ENCODE measurements at regions not wholly inside any gene's neighbourhood (a gene's known extent, or its start where the extent isn't known, plus 50 kb on each side); places are given as distances from the start of the nearest gene placed in this dataset.

GRCh38 chr2:105617631-105618350 lies 126.9 kb upstream of the NCK2 start:
- peak; percentile 81 for DNase-seq

GRCh38 chr2:105615305-105615704 lies 129.4 kb upstream of the NCK2 start:
- no peak for DNase-seq

- no peak for DNase-seq
Measured at GRCh38 chr2:105611811-105612424, 132.8 kb upstream of the NCK2 start.

DNA sequence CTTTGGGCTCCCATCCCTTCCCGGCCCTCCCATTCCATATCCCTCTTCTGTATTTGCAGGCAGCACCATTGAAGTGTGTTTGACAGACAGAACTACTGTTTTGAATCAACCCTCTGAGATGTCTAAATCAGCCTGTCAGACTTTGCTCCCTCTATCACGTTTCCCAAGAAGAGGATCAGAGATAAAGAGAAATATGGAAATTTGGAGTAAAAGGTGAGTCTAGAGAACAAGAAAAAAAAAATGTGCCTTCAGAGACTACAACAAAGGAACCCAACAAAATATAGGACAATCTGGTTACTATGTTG lies 133.4 kb upstream of the NCK2 start:
- no peak for DNase-seq

DNA sequence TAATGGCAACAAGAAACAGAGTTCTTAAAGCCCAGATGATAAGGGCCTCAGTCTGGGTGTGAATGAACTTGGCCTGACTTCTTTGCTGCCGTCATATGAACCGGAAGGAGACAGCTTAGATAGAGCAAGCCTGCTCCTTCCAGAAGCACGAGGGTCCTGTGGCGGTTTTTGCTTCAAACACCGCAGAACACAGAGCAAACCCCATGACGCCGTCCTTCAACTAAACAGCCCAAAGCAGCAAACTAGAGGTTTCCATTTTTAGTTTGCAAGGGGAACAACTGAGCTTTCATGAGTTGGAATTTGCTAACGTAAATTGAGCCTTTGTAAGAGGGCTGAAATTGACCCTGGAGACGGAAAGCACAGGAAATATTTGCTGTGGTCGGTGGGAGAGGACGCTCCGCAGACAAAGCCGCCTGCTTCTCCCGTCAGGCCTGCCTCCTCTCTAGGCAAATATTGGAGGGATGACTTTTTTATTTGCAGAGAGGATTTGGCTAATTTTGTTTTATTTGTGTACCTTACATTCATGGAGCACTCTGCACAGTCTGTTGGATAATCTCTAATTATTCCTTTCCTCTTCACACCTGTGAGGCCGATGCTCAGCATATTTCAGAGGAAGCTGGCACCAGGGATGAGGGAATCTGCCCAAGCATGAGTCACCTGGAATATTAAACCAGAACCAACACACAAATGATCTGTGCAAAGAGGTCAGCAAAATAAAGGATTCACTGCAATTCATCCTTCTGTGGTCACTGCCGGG lies 134.0 kb upstream of the NCK2 start:
- peak; percentile 26 for DNase-seq

GRCh38 chr2:105609746-105610402 lies 134.8 kb upstream of the NCK2 start:
- no peak for DNase-seq

GRCh38 chr2:105607920-105608504 lies 136.7 kb upstream of the NCK2 start:
- no peak for DNase-seq

GRCh38 chr2:105606081-105606480 lies 138.6 kb upstream of the NCK2 start:
- no peak for DNase-seq

DNA sequence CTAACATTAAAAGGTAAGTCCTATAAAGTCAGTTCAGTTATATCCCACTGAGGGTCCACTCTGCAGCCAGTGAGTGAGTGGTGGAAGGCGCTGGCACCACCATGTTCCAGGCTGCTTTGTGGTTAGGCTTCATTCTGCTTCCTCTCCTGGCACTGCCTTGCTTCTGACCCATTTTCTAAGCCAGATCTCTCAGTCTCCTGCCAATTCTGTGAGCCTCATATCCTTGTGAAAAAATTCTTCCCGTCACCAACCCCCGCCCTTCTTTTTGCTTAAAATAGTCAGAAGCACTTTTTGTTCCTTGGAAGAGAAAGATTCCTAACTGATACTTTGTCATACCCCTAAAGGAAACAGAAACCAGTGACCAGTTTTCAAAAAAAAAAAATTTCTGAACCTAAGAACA lies 139.8 kb upstream of the NCK2 start:
- DNase-seq: no peak

DNA sequence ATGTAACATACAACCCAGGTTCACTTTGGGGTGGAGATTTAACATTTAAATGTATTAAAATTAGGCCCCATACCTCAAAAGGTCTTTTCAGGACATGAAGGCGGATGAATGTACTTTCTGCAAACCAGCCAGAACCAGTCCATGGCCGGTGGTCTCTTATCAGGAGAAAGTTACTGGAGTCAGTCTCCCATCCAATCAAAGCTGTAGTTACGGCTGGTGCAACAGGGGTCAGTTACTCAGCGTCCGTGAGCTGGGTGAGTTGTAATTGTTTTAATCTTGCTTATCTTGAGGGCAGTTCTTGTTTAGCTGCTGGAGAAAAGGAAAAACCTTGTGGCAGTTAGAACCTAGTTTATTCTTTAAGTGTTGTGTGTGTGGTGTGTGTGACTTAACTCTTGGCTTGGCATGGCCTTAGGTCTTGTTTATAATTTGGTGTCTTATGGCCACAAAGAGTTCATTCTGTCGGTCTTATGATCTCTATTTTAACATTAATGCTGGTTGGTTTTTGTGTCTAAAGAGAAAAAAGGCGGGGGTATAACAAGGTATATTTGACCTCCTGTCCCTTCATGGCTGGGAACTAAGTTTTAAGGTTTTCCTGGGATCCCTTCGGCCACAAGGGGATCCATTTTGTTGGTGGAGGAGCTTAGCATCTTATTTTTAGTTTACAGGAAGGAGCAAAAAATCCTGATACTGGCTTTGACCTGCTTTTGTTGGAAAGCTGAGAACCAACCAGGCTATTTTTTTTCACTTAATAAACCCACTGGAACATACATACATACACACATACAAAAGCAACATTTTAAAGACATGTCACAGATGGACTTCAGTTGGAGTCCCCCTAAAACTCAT lies 143.5 kb upstream of the NCK2 start:
- no peak for DNase-seq

- no peak for DNase-seq
Measured at GRCh38 chr2:105600602-105600948, 144.1 kb upstream of the NCK2 start.

DNA sequence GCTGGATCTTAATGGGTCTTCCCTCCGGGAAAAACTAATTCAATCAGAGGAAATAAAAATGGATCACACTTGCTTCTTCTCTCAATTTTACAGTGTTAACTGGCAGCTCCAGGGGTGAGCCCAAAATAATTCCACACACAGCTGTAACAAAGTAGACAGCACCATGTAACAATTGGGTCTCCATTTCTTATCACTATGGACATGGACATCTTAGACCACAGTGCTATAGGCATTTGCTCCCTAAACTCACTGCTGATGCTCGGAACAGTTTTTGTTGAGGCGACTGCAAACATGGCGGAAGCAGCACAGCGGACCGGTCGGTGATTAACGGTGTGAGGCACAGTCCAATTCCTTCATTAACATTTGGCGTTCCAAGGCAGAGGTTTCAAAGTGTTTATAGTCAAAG lies 144.7 kb upstream of the NCK2 start:
- DNase-seq: no peak

DNA sequence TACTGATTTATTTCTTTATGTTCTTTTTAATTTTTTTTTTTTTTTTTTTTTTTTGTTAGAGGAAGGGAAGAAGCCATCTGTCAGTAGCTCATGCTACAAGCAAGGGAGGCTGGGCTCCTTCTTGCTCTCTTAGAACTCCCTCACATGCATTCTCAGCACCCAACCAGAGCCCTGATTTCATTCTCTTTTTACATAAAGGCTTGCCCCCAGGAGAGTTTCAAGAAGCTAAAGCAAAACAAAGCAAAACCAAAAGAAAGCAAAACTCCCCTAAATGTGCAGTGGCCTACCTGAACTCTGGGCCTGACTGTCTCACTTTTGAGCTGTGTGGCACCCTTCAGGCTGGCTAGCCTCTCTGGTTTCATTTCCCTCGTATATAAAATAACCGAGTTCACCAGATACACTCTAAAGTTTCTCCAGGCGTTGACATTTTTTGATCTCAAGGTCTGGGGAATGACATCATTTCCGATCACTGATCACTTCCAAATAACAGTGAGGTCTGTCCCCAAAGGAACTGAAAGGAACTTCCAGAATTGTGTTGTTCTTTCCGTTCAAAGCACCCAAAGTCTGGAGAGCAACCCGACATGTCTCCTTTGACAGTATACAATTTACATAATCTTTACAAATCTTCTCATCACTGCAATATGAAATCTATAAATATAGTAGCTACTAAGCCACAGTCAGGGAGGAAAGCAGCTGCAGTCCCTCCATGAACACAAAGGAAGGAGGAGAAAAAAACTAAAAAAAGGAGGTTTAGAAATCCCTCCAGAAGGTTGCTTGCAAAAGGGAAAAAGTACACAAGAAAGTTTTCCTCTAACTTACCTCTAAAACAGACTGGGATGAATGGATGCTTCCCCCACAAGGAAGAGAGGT lies 145.6 kb upstream of the NCK2 start:
- no peak for DNase-seq

DNA sequence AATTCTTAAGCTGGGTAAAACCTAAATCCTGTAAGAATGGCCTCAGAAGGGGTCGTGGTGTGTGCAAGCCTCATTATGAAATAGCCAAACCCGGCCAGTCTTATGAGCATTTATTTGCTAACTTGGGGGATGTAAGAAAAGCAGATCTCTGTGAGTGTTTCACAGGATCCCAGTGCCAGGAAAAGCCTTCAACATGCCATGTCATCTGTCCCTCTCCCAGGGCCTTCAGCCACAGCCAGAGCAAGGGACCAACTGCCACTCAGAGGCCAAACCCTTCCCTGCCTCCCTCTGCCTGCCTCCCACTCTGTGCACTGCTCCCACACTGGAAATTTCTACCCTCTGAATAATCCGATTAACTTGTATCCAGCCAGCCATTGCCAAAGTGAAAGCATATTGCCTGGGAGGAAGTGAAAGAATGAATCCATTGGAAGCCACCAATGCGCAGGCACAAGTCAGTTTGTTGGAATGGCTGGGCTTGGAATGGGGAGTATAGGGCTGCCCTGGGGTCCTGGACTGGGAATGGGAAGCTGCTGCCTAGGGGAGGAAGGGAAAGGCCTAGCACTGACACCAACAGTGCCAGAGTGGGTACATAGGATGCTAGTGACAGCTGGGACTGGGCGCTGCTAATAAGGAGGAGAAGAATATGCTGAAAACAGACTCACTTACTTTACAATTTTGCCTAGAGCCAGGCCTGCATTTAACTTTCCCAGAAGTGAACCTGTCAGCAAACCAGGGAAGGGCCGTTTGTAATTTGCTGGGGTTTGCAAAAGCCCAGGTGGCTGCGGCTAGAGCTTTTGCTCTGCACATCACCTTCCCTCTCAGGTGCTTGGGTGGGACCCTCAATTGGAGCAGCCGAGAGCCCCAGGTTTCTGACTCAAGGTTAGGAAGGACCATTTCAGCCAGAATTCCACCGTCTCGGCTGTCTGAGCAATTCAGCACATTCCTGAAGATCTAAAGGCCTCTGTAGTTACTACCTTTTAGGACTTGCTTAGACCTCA lies 146.6 kb upstream of the NCK2 start:
- DNase-seq: no peak

DNA sequence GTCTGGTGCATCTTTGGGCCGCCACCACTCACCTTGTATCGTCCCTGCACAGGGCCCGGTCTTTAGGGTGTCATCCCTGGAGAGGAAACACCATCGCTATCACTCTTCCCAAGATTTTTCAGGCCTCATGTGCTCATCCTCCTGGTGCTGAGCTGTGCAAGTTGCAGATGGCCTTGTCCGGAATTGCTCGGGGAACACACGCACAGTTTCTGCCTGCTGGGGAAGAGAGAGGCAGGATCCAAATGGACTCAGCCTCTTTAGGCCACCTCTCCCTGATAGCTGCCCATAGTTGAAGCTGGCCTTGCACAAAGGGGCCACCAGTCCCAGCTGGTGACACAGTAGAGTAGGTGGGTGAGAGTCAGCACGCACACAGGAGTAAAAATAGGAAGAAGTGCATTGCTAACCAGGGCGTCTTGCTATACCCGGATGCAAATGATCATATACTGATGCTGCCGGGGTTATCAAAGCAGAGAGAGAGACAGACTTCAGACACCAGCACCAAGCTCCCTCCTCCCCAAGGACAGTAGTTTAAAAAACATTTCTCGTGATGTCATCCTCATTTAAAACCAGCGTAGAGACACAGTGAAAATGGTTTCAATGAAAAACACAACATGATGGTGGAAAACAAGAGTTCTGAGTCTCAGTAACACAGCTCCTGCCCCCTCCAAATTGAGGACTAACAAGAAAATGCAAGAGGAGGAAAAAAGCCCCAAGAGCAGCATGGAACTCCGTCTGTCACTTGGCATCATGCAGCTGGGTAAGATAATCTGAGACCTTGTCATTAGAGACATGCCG lies 147.5 kb upstream of the NCK2 start:
- no peak for DNase-seq

- DNase-seq: no peak
Measured at GRCh38 chr2:105596411-105596921, 148.2 kb upstream of the NCK2 start.

DNA sequence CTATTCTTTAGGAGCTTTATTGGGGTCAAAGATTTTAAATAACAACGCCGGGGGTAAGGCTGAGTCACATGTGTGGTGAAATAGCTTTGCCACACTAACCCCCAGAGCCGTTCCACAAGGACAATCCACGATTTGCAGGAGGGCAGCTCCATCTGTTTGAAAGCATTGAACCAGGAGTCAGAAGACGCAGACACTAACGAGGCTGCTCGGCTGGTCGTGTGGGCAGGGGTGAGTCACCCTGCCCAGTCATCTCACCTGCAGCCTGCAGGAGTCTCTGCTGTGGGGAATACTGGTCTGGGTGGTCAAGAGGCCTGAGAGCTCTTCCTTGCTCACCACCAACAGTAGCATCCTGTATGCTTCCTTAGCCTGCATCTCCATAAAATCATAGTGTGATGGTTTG lies 149.2 kb upstream of the NCK2 start:
- DNase-seq: no peak

- no peak for DNase-seq
Measured at GRCh38 chr2:105593221-105593967, 151.3 kb upstream of the NCK2 start.
